ENCODE measurements at regions not wholly inside any gene's neighbourhood (a gene's known extent, or its start where the extent isn't known, plus 50 kb on each side); places are given as distances from the start of the nearest gene placed in this dataset.
"Not testable (repeated sequence)": the region's sequence is repeated elsewhere in the genome, so short reads cannot be mapped to it uniquely, and the experiment has no call there.

DNA sequence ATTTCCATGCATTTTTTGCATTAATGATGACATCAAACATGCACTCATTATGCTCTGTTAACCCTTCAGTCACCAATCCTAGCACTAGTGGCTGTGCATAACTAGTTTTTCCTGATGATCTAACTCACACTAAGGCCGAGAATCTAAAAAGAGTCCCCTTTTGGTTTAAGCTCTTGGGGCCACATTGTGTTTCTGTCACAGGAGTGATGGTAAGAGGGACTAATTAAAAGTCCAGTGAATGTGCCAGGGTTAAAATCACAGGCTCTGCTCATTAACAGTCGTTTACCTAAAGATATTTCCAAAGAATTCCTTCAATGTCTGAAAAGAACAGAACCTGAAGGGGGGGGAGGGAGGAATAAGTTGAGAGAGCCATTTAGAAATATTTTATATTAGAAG, 359.0 kb upstream of the ANKRD30A start:
- DNase-seq (ENCODE audit: low spot score), result no peak

DNA sequence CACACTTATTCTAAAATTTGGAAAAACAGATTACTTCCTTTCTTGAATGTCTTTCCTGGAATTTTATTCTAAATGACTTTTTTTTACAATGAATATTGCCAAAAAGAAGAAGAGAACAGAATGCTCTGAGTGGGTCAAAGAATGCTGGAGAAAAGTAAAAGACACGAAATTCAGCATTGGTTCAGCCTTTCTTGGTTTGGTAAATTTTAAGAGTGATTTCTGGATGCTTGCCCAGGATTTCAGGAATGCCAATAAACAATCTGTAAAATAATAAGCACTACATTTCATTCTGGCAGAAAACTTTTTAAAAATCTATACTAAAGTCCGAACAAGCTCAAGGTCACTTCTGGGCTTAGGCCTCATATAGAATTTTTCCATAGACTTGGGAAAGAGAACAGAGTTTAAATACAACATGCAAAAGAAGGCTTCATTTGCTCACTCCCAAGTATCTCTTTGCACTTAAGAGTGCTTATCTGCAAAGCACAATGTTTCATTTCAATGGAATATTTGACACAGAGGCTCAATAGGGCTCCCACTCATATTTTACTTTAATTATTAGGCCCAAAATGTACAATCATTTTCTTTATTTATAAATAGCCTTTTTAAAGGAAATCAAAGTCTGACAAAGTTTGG, 359.5 kb upstream of the ANKRD30A start:
- DNase-seq (ENCODE audit: low spot score), result no peak

DNA sequence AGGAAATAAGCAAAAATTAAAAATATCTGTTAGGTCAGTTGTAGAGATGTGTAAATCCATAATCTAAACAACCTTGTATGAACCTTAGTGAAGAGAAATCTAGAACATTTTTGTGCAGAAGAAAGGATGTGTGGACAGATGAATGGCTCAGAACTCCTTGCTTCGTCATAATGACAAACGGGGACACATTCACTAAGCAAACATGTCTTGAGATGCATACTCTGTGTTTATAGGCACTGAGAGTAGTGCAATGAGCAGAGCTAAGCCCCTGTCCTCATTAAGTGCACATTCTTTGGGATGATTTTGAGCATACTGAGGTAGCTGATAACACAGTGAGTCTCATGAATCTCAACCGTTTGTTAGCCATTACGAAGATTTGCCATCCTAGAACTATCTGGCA, 360.6 kb upstream of the ANKRD30A start:
- no peak for DNase-seq (ENCODE audit: low spot score)

DNA sequence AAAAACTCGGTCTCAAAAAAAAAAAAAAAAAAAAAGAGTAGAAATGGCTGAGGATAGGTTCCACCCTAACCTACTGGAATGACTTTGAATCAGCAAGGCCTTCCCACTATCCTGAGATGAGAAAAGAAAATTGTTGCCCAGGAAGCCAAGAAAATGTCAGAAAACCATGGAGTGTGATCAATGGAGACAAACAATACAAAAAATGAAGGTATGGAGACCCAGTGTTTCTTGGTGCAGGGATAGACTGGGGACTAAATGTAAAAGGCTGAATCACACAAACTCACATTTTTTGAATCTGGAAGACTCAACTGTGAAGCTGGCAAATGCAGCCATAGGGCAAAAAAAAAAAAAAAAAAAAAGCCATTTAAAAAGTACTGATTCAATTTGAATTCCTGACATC, 364.3 kb upstream of the ANKRD30A start:
- DNase-seq (ENCODE audit: low spot score), result no peak

DNA sequence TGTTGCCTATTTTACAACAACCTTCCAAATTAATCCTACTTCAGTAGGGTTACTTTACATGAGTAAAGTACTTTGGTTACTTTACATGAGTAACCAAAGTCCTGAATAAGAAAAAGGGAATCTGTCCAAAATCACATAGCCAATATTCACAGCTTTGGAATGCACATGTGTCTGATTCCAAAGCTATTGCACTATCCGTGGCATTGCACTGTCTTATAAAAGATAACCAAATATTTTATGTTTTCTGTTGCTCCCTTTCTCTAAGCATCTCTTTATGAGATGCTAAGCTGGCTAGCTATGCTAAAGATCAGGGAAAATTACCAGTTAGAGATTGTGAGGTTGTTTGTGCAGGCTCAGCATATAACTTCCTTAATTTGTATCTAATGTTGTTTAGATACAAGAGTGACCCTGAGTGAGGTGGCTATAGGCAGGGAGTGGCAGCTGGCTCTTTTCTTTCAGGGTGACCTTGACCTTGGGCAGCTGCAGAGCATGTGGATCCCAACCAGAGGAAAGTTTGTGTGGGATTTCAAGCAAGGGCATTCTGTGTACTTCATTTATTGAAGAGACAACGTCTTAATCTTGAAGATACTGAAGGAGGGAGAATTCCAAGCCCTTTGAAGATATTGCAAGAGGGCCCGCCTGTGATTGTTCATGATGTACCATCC, 366.1 kb upstream of the ANKRD30A start:
- no peak for DNase-seq (ENCODE audit: low spot score)

DNA sequence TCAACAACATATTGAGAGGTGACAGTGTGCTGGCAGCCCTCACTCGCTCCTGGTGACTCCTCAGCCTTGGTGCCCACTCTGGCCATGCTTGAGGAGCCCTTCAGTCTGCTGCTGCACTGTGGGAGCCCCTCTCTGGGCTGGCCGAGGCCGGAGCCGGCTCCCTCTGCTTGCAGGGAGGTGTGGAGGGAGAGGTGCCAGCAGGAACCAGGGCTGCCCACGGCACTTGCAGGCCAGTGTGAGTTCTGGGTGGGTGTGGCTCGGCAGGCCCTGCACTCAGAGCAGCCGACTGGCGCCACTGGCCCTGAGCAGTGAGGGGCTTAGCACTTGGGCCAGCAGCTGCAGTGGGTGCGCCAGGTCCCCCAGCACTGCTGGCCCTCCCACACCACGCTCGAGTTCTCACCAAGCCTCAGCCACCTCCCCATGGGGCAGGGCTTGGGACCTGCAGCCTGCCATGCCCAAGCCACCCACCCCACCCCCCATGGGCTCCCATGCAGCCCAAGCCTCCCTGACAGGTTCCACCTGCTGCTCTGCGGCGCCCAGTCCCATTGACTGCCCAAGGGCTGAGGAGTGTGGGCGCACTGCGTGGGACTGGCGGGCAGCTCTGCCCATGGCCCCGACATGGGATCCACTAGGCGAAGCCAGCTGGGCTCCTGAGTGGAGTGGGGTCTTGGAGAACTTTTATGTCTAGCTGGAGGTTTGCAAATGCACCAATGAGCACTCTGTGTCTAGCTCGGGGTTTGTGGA, 377.1 kb upstream of the ANKRD30A start:
- DNase-seq (ENCODE audit: low spot score), result no peak

DNA sequence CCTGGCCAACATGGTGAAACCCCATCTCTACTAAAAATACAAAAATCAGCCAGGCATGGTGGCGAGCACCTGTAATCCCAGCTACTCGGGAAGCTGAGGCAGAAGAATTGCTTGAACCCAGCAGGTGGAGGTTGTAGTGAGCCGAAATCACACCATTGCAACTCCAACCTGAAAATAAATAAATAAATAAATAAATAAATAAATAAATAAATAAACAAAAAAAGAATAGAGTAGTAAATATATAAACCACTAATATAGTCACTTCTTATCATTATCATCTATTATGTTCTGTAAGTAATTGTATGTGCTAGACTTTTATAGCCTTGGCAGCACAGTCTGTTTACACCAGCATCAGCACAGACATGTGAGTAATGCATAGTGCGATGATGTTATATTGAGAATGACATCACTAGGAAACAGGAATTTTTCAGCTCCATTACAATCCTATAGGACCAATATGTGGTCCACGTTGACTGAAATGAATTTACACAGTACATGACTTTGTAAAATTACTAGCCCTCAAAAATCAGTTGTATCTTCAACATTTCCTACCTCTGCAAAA, 385.4 kb upstream of the ANKRD30A start:
- DNase-seq (ENCODE audit: low spot score), result no peak

DNA sequence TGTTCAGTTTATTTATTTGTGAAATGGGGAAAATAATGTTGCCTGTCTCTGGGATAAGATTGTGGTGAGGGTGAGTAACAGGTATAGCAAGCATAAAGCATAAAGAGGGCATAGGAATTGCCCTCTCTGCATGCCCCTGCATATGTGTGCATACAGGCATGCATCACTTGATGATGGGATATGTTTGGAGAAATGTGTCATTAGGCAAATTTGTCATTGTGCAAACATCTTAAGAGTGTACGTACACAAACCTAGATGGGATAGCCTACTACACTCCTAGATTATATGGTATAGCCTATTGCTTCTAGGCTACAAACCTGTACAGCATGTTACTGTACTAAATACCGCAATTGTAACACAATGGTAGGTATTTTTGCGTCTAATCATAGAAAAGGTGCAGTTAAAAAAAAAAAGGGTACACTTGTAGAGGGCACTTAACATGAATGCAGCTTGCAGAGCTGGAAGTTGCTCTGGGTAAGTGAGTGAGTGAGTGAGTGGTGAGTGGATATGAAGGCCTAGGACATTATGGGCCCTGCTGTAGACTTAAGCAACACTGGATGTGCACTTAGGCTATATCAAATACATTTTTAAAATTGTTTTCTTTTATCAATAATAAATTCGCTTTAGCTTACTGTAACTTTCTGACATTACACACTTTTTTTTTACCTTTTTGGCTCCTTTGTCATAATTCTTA, 386.5 kb upstream of the ANKRD30A start:
- DNase-seq (ENCODE audit: low spot score), result no peak

DNA sequence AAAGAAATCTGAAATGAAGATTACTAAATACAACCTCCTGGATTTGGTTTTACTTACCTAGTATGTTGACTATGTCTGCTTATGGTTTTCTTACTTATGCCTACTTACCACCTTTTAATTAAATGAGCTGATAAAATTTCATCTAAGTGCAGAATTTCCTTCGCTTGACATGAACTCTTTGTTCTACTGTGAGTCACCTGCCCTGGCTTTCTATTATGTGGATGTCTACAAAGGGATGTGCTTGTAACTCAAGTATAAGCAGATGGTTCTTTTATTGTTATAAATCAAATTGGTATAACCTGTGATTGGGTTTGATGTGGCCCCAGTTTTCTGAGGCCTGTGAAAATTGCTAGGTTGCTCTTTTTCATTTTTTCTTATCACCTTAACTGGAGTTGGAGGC, 389.1 kb upstream of the ANKRD30A start:
- DNase-seq (ENCODE audit: low spot score), result no peak

DNA sequence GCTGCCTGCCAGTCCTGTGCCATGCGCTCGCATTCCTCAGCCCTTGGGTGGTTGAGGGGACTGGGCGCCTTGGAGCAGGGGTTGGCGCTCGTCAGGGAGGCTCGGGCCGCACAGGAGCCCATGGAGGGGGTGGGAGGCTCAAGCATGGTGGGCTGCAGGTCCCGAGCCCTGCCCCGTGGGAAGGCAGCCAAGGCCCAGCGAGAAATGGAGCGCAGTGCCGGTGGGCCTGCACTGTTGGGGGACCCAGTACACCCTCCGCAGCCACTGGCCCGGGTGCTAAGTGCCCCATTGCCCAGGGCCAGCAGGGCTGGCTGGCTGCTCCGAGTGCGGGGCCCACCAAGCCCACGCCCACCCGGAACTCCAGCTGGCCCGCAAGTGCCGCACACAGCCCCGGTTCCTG, 390.8 kb upstream of the ANKRD30A start:
- not testable (repeated sequence) for DNase-seq (ENCODE audit: low spot score)

DNA sequence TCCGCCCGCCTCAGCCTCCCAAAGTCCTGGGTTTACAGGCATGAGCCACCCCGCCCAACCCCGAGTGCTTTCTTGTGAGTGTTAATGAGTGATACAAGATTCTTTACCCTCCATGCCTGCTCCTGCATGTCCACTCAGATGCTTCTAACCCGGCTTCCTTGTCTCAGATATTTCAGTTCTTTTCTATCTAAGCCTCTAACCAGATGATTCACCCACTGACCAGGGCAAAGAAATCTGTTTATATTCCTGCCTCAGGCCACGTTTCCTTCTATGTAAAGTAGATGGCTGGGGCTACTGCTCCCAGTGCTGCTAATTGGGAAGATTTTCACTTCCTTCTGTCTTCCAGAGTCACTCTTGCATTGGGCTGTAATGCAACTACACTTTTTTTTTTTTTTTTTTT, 395.1 kb upstream of the ANKRD30A start:
- no peak for DNase-seq (ENCODE audit: low spot score)

DNA sequence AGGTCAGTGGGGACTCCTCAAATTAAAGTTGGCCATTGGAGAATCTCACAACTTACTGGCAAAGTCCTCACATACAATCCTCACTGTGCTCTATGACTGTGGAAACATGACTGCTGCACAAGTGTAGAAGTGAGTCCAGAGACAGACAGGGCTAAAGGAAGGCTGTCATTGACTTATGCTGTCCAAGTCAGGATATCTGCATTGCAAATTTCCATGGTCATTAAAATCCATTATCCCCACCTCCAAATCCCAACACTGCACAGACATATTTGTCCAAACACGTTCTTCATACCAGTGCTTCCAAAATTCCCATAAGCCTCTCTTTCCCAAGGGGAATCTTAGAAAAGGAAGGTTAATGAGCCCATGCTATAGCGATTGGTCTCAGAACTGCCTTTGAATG, 396.8 kb upstream of the ANKRD30A start:
- DNase-seq (ENCODE audit: low spot score), result no peak

DNA sequence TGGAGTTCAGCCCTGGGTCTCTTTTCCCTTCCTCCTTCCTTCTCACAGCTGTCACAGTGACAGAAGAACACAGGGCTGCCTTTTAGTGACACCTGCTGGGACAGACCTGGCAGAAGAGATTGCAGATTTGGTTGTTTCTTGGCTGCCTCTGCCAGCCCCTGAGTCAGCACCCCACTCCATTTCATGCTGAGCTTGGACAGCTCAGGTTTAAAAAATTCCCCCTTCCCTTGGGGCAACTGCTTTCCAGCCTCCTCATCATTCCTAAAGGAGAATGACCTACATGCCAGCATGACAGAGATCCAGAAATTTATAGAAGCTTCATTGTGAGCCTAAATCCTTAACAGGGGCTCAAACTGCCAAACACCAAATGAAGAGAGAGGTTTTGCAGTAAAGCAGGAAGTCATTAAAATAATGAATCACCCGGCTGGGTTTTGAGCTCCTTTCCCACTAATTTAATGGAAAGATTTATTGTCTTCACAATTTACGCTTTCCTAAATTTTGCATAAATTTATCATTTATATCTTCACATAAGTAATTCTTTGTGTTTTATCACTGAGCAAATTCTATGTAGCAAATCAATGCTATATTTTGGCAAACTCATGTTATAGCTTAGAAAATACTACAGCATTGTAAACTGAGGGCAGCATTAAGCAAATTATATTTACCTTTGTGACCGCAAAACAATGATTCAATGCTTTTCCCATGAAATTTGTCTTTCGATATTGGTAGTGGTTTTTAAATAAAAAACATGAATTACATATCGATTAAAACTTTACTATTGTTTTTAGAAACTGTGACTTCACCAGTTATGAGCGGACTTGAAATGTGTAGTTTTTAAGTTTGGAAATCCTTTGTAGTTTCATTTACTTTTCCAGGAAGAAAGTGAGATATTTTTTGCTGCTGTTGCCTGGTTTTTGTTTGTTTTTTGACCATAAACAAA, 399.5 kb upstream of the ANKRD30A start:
- no peak for DNase-seq (ENCODE audit: low spot score)

DNA sequence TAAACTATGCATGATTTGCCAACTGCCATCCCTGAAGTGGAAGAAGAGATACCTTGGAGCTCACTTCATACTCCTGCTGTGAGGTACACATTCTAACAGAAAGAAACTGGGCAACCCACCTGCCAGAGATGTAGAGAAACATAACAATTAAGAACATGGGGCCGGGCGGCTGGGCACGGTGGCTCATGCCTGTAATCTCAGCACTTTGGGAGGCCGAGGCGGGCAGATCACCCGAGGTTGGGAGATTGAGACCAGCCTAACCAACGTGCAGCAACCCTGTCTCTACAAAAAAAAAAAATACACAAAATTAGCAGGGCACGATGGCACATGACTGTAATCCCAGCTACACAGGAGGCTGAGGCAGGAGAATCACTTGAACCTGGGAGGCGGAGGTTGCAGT, 402.6 kb upstream of the ANKRD30A start:
- DNase-seq (ENCODE audit: low spot score), result no peak

DNA sequence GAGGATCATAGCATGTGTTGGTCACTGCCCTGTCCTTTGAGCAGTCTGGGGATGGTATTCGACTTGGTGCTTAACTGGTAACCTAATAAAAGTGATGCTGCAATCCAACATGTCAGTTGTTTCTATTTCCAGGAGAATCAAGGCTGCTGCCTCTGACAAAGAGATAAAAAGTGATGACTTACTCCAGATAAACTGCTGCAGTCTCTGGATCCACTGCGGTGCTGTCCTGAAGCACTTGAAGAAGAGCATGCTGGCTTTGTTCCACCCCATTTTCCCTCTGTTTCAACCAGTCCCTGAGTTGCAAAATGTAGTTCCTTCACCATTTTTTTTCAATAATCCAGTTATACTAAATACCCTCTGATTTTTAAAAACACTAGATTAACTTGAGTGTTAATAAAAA, 403.5 kb upstream of the ANKRD30A start:
- DNase-seq (ENCODE audit: low spot score), result no peak

DNA sequence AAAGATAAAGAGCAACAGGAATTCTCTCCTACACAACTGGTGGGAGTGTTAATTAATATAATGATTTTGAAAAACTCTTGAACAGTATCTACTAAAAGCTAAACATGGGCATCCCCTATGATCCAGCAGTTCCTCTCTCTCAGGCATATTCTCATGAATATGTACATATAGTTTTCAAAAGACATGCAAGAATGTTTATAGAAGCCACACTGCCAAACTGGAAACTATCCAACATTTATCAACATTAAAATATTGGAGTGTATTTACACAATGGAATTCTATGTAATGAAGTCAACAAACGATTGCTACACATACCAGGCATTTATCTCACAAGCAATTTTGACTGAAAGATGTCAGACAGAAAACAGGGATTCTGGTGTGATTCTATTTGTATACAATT, 404.5 kb upstream of the ANKRD30A start:
- DNase-seq (ENCODE audit: low spot score), result no peak

DNA sequence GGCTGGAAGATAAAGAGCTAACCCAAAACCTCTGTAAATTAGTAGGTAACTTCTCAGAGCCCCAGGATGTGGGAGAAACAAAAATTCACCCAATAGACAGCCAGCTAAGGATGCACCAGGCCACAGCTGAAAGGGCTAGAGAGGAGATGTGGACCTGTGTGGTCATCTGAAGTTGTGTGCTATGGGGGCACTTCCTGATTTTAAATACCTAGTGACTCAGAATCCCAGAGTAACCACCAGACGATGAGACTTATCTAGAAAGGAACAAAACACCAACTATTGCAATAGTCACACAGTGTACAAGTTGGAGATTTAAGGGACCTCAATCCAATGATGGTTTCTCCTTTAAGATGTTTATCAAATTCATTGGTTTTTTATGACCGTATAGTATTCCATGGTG, 408.3 kb upstream of the ANKRD30A start:
- no peak for DNase-seq (ENCODE audit: low spot score)

DNA sequence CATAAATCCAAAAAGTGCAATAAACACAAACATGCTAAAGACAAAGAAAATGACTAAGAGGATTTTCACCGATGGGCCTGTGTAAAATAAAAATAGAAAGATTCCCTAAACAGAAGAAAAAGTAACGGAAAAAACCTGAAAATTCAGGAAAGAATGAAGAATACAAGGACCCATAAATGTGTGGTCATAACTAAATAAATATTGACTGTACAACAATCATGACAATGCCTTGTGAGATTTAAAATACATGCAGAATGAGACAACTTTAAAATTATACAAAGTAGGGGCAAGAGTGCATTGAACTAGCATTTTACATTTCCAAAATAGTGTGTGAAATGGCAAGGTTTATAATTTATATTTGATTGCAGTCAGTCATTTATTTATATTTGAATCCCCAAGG, 409.1 kb upstream of the ANKRD30A start:
- DNase-seq (ENCODE audit: low spot score), result no peak

DNA sequence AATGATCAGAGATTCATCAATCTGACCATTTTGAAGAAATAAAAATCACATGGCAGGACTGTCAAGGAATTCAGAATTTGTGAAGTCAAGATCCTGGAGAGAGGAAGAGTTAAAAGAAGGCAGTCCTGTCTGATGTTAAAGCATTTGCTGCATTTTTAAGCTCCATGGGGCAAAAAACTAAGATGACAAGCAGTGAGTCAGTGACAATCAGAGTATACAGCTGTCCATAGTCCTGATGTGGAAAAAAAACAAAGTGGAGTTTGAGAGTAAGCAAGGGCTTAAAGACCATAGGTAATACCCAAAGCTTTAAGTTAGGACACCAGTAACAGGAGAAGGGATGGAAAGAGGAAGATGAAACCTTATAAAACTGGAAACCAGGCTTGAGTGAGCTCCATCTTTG, 412.7 kb upstream of the ANKRD30A start:
- no peak for DNase-seq (ENCODE audit: low spot score)

DNA sequence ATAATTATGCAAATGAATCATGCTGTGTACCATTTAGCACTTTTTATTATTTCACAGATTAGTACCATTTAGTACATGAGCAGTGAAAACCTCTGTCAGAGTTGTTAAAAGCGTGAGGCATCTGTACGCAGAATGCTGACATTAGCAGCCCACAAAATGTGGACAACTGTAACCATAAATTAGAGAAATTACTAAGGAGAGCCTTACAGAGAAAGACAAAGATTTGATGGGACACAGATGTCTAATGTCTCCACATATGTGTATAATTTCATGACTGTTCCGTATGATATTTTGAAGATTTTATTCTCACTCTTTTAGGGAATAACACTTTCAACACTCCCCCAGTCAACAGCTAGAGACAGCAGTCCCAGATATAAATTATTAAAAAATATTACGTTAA, 414.0 kb upstream of the ANKRD30A start:
- DNase-seq (ENCODE audit: low spot score), result no peak

DNA sequence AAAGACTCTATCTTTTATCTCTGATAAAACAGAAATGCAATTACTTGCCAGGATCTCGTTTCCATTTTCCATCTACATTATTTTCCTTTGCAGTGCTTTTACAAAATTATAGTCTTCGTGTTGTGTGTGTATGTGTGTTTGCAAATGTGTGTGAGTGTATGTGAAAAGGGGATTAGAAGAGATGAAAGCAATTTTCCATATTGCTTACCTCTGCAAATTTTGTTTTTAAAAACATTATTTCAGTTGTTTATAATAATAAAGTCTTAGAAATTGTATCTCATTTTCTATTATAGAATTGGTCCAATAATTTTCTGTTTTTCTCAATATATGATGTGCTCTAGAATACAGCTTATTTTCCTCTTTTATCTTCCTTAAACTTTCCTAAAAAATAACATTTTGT, 421.3 kb upstream of the ANKRD30A start:
- DNase-seq (ENCODE audit: low spot score), result no peak
